22Rv1 (cell line): ENCODE measurements at regions not wholly inside any gene's neighbourhood (a gene's known extent, or its start where the extent isn't known, plus 50 kb on each side); places are given as distances from the start of the nearest gene placed in this dataset.

Experiments used
- CTCF ChIP-seq: fragments of 450-650 bp; IDR thresholded peaks from 2 replicates; pipeline ENCODE4 v1.5.1; 2017; ENCODE audit warnings: mild to moderate bottlenecking
- ZFX ChIP-seq: fragments of 450-650 bp; IDR thresholded peaks from 2 replicates; pipeline ENCODE4 v1.6.1; 2017; ENCODE audit warnings: antibody characterized with exemption, borderline replicate concordance

GRCh38 chr2:181252262-181253148 is 204.7 kb upstream of the ITGA4 start:
- no peak for TF ChIP-seq CTCF
- TF ChIP-seq ZFX = no peak
